HG03175 (cell line): ENCODE measurements at regions not wholly inside any gene's neighbourhood (a gene's known extent, or its start where the extent isn't known, plus 50 kb on each side); places are given as distances from the start of the nearest gene placed in this dataset.

ENCODE experiments used
- ATAC-seq: cut with Tn5 transposase; IDR thresholded peaks from one replicate; pipeline ENCODE4 v1.9.1; 2021; ENCODE audit warnings: mild to moderate bottlenecking, moderate library complexity; ENCODE audit not compliant: unreplicated experiment

- no peak for ATAC-seq
Observed at GRCh38 chr20:52590100-52590499, 382.1 kb upstream of the TSHZ2 start.

GRCh38 chr20:52589251-52589812, 382.8 kb upstream of the TSHZ2 start:
- no peak for ATAC-seq

GRCh38 chr20:52586660-52587059, 385.5 kb upstream of the TSHZ2 start:
- no peak for ATAC-seq

- ATAC-seq, result no peak
Observed at GRCh38 chr20:52585333-52585732, 386.8 kb upstream of the TSHZ2 start.

GRCh38 chr20:52578559-52578958, 387.0 kb upstream of the ZFP64 start:
- ATAC-seq, result no peak

GRCh38 chr20:52577696-52578095, 386.1 kb upstream of the ZFP64 start:
- no peak for ATAC-seq

- no peak for ATAC-seq
Observed at GRCh38 chr20:52572687-52573086, 381.1 kb upstream of the ZFP64 start.

- no peak for ATAC-seq
Observed at GRCh38 chr20:52569201-52569600, 377.6 kb upstream of the ZFP64 start.

- ATAC-seq, result no peak
Observed at GRCh38 chr20:52565614-52566013, 374.0 kb upstream of the ZFP64 start.

GRCh38 chr20:52564594-52564993, 373.0 kb upstream of the ZFP64 start:
- no peak for ATAC-seq

GRCh38 chr20:52552181-52552872, 360.7 kb upstream of the ZFP64 start:
- ATAC-seq, result no peak

GRCh38 chr20:52542131-52542530, 350.6 kb upstream of the ZFP64 start:
- ATAC-seq, result no peak

- ATAC-seq, result no peak
Observed at GRCh38 chr20:52540509-52540908, 348.9 kb upstream of the ZFP64 start.

- no peak for ATAC-seq
Observed at GRCh38 chr20:52539891-52540290, 348.3 kb upstream of the ZFP64 start.

- no peak for ATAC-seq
Observed at GRCh38 chr20:52536841-52537400, 345.3 kb upstream of the ZFP64 start.

GRCh38 chr20:52536040-52536439, 344.5 kb upstream of the ZFP64 start:
- ATAC-seq, result no peak

- ATAC-seq, result no peak
Observed at GRCh38 chr20:52534616-52535015, 343.0 kb upstream of the ZFP64 start.

GRCh38 chr20:52533401-52533800, 341.8 kb upstream of the ZFP64 start:
- no peak for ATAC-seq

GRCh38 chr20:52532674-52533073, 341.1 kb upstream of the ZFP64 start:
- no peak for ATAC-seq

- no peak for ATAC-seq
Observed at GRCh38 chr20:52530571-52530970, 339.0 kb upstream of the ZFP64 start.

- ATAC-seq, result no peak
Observed at GRCh38 chr20:52529826-52530225, 338.2 kb upstream of the ZFP64 start.

GRCh38 chr20:52524861-52525260, 333.3 kb upstream of the ZFP64 start:
- ATAC-seq, result no peak

GRCh38 chr20:52518735-52519134, 327.2 kb upstream of the ZFP64 start:
- no peak for ATAC-seq
